GM18499 (cell line): ENCODE measurements at regions not wholly inside any gene's neighbourhood (a gene's known extent, or its start where the extent isn't known, plus 50 kb on each side); places are given as distances from the start of the nearest gene placed in this dataset.

Source experiments
- ATAC-seq: cut with Tn5 transposase; IDR thresholded peaks from one replicate; pipeline ENCODE4 v1.9.1; 2021; ENCODE audit warnings: moderate number of reproducible peaks; ENCODE audit not compliant: insufficient read depth, unreplicated experiment

GRCh38 chr13:40023595-40024203 lies 368.2 kb downstream of the COG6 start:
- no peak for ATAC-seq

DNA sequence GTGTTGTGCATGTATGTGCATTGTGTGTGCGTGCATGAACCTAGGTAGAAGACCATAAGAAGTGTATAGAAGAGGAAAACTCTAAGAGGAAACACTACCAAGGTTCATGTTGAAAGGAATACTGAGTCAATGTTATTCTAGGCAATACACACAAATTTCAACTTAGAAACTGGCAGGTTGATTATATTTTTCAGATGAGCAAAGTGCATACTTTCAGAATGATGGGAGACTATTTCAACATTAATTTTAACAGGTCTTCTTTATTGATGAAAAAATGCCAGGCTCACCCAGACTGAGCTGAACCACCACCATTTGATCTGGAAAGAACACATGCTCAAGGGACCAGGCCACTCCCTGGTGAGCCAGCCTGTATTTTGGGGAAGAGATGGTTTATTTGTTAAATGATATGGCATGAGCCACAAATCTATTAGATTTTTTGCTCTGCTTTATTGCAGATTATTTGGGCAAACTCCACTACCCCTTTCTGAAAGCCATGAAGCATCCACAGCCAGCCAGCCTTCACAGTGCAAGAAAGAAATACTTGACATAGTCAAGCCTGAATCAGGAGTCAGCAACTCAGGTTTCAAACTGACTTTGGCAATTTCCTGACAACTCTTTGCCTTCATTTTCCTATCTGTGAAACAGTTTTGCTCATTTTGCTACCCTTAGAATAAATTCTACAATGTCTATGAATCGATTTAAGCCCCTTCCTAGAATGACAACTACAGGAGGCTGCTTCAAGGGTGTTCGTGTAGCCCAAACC lies 368.9 kb downstream of the COG6 start:
- ATAC-seq = no peak

- ATAC-seq = no peak
Observed at GRCh38 chr13:40024967-40025714, 369.7 kb downstream of the COG6 start.

DNA sequence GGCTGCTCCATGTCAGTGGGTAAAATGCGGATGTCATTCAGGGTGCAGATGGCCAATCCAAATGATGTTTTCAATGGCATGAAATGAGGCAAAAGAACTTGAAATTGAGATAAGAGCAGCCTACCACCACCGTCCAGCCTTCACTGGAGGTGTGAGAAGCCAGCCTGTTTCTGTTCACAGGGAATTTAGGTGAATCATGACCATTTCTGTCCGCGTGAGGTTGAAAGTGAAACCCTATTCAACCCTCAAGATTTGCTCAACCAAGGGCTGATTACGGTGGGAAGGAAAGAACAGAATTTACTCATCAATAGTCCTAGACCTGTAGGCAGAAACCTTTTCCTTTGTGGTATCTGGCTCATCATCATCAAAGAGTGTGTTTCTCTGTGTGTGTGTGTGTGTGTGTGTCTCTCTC lies 370.7 kb downstream of the COG6 start:
- ATAC-seq = peak; percentile 95

- no peak for ATAC-seq
Observed at GRCh38 chr13:40026741-40027140, 371.3 kb downstream of the COG6 start.

DNA sequence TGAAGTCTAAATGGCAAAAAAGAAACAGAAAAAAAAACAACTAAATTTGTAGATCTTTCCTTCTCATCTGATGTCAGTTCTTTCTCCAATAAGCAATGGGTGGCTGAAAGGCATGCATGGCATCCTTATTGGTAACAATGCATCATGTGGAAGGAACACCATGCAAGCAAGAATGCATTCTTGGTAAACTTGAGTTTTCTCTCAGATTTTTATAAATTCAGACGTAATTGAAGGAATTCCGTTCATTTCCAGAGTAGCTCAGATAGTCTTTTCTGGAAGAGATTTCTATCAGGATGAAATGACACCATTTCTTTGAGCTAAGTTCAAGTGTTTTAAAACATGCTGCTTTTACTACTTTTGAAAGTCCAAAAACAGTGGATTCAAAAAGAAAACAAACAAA lies 373.0 kb downstream of the COG6 start:
- ATAC-seq = no peak

DNA sequence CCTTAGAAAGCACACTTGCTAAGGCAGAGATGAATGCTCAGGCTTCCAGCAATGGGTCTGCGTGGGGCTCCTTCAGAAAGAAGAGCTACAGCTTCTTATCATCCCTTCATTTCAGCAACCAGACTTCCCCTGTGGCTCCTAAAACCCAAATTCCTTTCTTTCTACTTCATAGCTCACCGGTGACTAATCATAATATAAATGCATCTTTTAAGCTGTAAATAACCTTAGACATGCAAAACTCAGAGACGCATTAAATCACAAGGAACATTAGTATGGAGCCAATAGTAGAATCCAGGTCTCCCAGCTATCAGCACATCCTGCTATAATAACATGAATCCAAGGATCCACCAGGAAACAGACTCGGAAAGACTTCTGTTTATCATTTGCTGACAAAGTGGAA lies 375.6 kb downstream of the COG6 start:
- no peak for ATAC-seq

DNA sequence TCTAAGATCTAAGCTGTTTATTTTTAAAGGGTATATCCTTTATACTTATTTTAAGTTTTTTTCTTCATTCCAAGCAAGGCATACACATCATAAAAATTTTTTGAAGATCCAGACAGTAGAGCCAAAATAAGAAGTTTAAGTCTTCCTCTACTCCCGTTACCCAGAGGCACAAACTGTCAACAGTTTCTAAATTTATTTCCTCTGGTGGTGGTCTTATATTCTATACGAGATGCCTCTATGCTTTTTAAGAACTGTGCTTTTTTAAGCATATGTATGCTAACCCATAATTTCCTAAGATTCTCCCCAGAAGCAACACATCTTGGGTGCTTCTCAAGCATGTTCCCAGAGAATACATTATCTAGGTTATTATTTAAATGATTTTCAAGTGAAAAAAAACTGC lies 383.6 kb downstream of the COG6 start:
- no peak for ATAC-seq

- no peak for ATAC-seq
Observed at GRCh38 chr13:40042991-40043390, 387.5 kb downstream of the COG6 start.

- no peak for ATAC-seq
Observed at GRCh38 chr13:40043764-40044163, 388.3 kb downstream of the COG6 start.

DNA sequence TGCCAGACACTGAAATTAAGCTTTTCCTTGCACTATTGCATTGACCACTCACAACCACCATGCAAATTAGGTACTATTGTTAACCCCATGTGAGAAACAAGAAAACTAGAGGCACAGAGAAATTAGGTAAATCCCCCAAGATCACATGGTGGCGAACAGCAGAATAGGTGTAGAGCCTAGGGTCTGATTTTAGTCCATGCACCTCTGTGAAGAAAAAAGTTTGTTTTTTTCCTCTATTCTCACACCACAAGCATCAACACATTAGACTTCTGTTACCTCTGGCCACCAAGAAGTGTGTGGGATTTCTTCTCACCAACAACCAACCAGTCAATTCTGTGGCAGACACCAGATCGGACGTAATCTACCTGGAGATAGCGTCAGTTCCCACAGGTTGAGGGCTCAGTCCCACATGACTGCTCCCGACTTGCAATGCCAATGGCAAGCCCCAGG lies 391.9 kb downstream of the COG6 start:
- peak; percentile 91 for ATAC-seq

- no peak for ATAC-seq
Observed at GRCh38 chr13:40048551-40048950, 393.1 kb downstream of the COG6 start.

DNA sequence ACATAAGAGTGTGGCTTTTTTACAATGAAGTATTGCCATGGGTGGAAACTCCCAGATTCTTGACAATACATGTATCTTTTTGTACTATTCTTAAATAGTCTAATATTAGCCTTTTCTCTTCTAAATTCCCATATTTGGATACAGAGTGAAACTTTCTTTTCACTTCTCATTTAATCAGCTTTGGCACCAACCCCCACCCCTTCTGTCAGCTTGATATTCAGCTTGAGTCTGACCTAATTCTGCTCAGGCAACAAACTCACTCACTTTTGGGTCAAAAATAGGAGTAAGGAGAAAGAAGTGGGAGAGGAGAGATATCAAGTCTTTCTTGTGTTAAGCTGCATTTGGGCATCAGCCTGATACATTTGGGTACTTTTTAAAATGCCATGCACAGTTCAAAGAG lies 397.5 kb downstream of the COG6 start:
- ATAC-seq = no peak

DNA sequence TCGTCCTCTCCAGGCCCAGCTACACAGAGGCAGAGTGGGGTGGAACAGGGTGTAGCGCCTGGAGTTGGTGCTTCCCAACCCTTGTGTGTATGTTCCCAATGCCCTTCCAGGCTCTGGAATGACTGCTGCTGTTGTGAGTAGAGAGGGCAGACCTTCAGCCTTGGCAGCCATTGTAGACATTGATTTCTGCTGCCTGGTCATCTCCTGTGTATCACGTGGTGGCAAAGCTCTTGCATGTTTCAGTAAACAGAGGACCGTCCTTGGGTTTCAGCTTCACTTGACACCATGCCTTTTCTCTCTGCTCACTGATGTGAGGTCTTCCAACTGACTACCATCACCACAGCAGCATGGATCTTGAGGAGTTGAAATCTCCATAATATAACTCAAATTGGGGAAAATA lies 397.9 kb downstream of the COG6 start:
- ATAC-seq = no peak

GRCh38 chr13:40054422-40054821 lies 399.0 kb downstream of the COG6 start:
- ATAC-seq = peak; percentile 42

DNA sequence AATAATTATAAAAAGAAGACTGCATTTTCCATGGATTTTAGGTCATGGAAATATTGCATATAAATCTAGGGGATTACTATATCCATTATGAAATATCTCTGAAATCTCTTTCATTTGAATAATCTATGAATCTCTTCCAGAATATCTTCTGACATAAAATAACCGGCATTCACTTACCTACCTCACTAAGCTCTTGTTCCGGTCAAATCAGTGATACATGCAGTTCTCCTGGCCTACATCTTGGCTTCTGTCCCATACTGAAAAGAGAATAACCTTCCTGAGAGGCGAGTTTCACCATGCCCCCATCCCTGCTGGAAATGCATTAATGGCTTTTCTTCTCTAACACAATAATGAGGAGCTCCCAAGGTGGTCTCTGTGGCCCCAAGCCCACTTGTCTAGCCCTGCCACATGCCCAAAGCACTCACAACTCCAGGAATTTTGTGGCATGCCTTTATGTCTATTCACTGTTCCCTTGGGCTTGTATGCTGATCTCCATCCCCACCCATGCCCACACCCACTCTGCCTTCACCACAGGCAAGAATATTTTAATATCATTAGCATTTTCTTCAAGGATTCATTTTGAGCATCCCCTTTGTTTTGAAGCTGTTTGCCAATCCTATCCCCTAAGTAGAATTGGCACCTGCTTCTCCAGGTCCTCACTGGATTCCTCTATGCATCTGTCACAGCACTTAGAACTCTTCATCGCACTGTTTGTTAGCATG lies 401.6 kb downstream of the COG6 start:
- no peak for ATAC-seq

- ATAC-seq = no peak
Observed at GRCh38 chr13:40058757-40059236, 403.3 kb downstream of the COG6 start.

DNA sequence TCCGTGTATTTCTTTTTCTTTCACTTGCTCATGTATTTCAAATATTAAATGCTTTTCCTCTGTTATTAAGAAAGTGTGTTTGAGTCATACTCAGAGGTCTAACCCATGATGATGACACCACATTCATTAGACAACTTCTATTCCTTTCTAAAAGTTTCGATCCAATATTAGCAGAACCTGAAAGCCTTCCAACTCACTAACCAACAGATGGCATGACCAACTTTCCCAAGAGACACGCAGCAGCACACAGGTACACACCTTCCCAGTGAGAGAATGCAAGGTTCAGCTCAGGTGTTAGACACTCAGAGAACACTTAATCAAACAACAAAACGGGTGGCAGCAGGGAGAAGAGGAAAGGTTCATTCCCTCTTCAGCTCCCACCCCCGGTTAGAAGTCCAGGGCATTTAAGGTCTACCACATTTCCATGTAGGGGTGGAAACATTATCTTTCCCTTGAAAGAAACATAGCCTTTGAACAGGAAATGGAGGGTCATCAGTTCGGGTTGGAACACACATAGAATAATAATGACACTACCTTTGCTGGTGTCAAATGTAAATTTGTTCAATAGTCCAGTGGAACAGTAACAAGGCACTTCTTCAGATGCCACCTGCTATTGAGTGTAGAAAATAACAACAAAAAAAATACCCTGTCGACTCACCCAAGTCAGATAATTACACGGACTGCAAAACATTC lies 404.2 kb downstream of the COG6 start:
- no peak for ATAC-seq

DNA sequence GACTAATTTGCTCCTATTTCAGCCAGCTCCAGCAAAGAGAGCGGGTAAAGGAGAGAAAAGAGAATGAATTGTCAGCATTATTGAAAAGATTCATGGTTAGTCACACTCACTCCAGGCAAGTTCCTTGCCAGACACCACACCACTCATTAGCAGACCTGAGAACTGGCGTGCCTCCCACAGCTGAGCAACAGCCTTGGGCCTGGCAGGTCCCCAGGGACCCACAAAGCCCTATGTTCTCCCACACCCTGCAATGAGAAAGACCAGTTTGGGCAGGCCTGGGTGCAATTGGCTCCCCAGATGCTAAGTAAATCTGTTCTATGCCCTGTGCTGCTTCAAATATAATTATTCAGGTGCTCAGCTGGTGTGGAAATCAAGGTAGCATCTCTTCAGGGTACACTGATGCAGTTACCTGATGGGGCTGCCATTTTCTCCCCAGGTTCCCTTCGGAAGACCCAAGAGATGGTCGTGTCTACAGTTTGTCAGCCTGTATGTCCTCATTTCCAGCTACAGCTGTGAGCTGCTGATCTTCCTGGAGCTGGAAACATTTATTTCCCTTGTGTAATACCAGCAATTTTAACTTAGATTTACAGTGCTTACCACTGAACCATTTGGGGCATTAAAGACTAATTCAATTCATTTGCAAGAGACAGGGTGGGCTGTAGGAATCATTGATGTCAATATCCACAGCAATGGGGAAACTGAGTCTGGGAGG lies 405.0 kb downstream of the COG6 start:
- peak; percentile 52 for ATAC-seq
